ENCODE measurements at regions not wholly inside any gene's neighbourhood (a gene's known extent, or its start where the extent isn't known, plus 50 kb on each side); places are given as distances from the start of the nearest gene placed in this dataset.

DNA sequence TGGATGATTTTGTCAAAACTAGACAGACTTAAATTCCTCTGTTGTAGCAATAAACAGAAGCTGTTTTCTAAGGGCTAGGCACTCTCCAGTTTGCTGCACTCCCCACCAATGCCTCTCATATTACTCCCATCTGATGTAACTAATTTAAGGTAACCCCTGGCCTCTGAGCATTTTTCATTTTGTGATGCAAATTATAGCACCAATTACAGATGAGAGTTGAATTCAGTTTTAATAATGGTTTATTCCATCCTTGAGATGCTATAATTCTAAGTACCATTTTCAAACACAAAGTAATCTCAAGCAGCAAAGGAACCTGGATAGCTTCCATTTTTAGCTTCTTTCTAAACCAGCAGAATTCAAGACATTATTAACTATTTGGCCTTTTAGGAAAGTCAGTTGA is 280.4 kb upstream of the DAB1 start:
- Histone ChIP-seq H3K9me3 (ENCODE audit: control insufficient read depth in 2 of 3, insufficient read depth in 1 of 3, low read length in 3 of 3) (no peaks in the 10 kb centered on the region), H3K27me3 (ENCODE audit: control insufficient read depth, insufficient read depth, low read length) (no peaks in the 10 kb centered on the region), H3K4me1 (ENCODE audit: control insufficient read depth in 2 of 3, insufficient read depth in 2 of 3, low read depth in 1 of 3, low read length in 3 of 3) (no peaks in the 10 kb centered on the region), H3K27ac (ENCODE audit: low read depth in 2 of 2, low read length in 2 of 2) (no peak overlapping the region), H3K4me3 (ENCODE audit: low read length in 3 of 3) (no peak overlapping the region), H3K9ac (ENCODE audit: low read length in 3 of 3) (no peak overlapping the region), H3K36me3 (ENCODE audit: control insufficient read depth in 2 of 3, insufficient read depth in 3 of 3, low read length in 3 of 3) (no peaks in the 10 kb centered on the region)
- intact Hi-C loops (cut with DNase I) = no loop called here
- DNase-seq = no peak
- no peak for FAIRE-seq
- TF ChIP-seq, protein P1, sequence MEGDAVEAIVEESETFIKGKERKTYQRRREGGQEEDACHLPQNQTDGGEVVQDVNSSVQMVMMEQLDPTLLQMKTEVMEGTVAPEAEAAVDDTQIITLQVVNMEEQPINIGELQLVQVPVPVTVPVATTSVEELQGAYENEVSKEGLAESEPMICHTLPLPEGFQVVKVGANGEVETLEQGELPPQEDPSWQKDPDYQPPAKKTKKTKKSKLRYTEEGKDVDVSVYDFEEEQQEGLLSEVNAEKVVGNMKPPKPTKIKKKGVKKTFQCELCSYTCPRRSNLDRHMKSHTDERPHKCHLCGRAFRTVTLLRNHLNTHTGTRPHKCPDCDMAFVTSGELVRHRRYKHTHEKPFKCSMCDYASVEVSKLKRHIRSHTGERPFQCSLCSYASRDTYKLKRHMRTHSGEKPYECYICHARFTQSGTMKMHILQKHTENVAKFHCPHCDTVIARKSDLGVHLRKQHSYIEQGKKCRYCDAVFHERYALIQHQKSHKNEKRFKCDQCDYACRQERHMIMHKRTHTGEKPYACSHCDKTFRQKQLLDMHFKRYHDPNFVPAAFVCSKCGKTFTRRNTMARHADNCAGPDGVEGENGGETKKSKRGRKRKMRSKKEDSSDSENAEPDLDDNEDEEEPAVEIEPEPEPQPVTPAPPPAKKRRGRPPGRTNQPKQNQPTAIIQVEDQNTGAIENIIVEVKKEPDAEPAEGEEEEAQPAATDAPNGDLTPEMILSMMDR (IDR thresholded peaks at IDR 0.05; ENCODE audit: borderline replicate concordance, extremely low read depth, insufficient read depth) = no peak

DNA sequence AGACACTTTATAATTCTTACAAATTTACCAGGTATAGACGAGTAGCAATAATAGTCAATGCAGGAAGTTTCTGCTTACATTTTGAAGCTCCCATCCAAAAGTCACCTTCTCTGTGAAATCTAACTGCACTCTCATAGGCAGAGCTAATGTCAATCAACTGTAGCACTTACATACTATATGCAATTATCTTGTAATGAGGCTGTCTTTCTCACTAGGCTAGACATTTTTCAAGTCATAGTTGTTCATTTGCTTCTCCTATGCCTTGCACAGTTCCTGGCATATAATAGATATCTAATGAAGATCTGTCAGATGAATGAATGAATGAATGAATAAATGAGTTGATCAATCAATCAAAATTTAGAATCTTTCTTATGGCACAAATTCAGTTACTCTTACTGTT is 273.0 kb upstream of the DAB1 start:
- DNase-seq (no peak), FAIRE-seq (no peak)
- no peaks in the 10 kb centered on the region for H3K27me3 ChIP-seq (ENCODE audit: control insufficient read depth, insufficient read depth, low read length)
- H3K36me3 ChIP-seq (ENCODE audit: control insufficient read depth in 2 of 3, insufficient read depth in 3 of 3, low read length in 3 of 3) = no peaks in the 10 kb centered on the region
- TF ChIP-seq, protein P1 (IDR thresholded peaks at IDR 0.05; ENCODE audit: borderline replicate concordance, extremely low read depth, insufficient read depth) = no peak
- intact Hi-C loops (cut with DNase I) = no loop called here
- no peaks in the 10 kb centered on the region for H3K4me1 ChIP-seq (ENCODE audit: control insufficient read depth in 2 of 3, insufficient read depth in 2 of 3, low read depth in 1 of 3, low read length in 3 of 3)
- H3K9ac ChIP-seq (ENCODE audit: low read length in 3 of 3) = no peak overlapping the region
- no peak overlapping the region for H3K27ac ChIP-seq (ENCODE audit: low read depth in 2 of 2, low read length in 2 of 2)
- no peak overlapping the region for H3K4me3 ChIP-seq (ENCODE audit: low read length in 3 of 3)
- H3K9me3 ChIP-seq (ENCODE audit: control insufficient read depth in 2 of 3, insufficient read depth in 1 of 3, low read length in 3 of 3) = no peaks in the 10 kb centered on the region

DNA sequence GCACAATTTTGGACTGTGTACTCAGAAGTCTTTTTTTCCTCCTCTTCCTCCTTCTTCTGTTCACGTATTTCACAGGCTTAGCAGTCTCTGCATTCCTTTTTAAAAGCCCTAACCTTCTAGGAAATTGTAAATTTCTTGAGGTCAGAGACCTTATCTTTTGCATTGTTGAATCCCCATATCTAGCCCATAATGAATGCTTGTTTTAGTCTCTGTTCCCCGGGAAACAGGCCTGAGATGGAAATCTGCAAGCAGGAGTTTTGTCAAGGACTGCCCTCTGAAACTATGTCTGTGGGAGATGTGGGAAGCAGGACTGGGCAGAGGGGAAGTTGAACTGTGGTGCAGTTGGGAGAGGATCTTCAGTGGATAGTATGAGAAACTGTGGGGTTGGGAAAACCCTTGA is 272.2 kb upstream of the DAB1 start:
- no peaks in the 10 kb centered on the region for H3K36me3 ChIP-seq (ENCODE audit: control insufficient read depth in 2 of 3, insufficient read depth in 3 of 3, low read length in 3 of 3)
- no peak overlapping the region for H3K4me3 ChIP-seq (ENCODE audit: low read length in 3 of 3)
- no peaks in the 10 kb centered on the region for H3K27me3 ChIP-seq (ENCODE audit: control insufficient read depth, insufficient read depth, low read length)
- H3K27ac ChIP-seq (ENCODE audit: low read depth in 2 of 2, low read length in 2 of 2) = no peak overlapping the region
- FAIRE-seq (no peak), DNase-seq (no peak)
- no peak overlapping the region for H3K9ac ChIP-seq (ENCODE audit: low read length in 3 of 3)
- no peaks in the 10 kb centered on the region for H3K9me3 ChIP-seq (ENCODE audit: control insufficient read depth in 2 of 3, insufficient read depth in 1 of 3, low read length in 3 of 3)
- TF ChIP-seq, protein P1 (IDR thresholded peaks at IDR 0.05; ENCODE audit: borderline replicate concordance, extremely low read depth, insufficient read depth) = no peak
- intact Hi-C loops (cut with DNase I) = no loop called here
- no peaks in the 10 kb centered on the region for H3K4me1 ChIP-seq (ENCODE audit: control insufficient read depth in 2 of 3, insufficient read depth in 2 of 3, low read depth in 1 of 3, low read length in 3 of 3)

- intact Hi-C loops (cut with DNase I) = no loop called here
- FAIRE-seq (no peak), DNase-seq (no peak)
- TF ChIP-seq, protein P1 (IDR thresholded peaks at IDR 0.05; ENCODE audit: borderline replicate concordance, extremely low read depth, insufficient read depth) = no peak
- Histone ChIP-seq H3K4me1 (ENCODE audit: control insufficient read depth in 2 of 3, insufficient read depth in 2 of 3, low read depth in 1 of 3, low read length in 3 of 3) (no peaks in the 10 kb centered on the region), H3K27ac (ENCODE audit: low read depth in 2 of 2, low read length in 2 of 2) (no peak overlapping the region), H3K4me3 (ENCODE audit: low read length in 3 of 3) (no peak overlapping the region), H3K36me3 (ENCODE audit: control insufficient read depth in 2 of 3, insufficient read depth in 3 of 3, low read length in 3 of 3) (no peaks in the 10 kb centered on the region), H3K9ac (ENCODE audit: low read length in 3 of 3) (no peak overlapping the region), H3K27me3 (ENCODE audit: control insufficient read depth, insufficient read depth, low read length) (no peaks in the 10 kb centered on the region), H3K9me3 (ENCODE audit: control insufficient read depth in 2 of 3, insufficient read depth in 1 of 3, low read length in 3 of 3) (peaks cover 0 to 6% (median 0%) of the 10 kb centered on the region in 3 donors)
Measured at GRCh38 chr1:57686306-57686705, 262.4 kb upstream of the DAB1 start.
